Panc1 (cell line): ENCODE measurements at regions not wholly inside any gene's neighbourhood (a gene's known extent, or its start where the extent isn't known, plus 50 kb on each side); places are given as distances from the start of the nearest gene placed in this dataset.

Experiments
- ATAC-seq: fragments of 200-7000 bp; cut with Tn5 transposase; 2 replicates; pipeline ENCODE4 v1.9.1; 2020; ENCODE audit warnings: mild to moderate bottlenecking, moderate library complexity
- BruUV-seq: library from RNA; stranded (reverse); fragments of 400-500 nt; replicated peaks from 2 replicates; lab custom pipeline; 2021; lab: Mats Ljungman, UMichigan
- CTCF ChIA-PET: fragments of 300-600 bp; sonication (Branson Sonifier 250); formaldehyde crosslinking; loops from one replicate; lab custom pipeline; 2022; ENCODE audit warnings: antibody characterized with exemption; lab: Charles Lee
- POLR2A ChIA-PET: fragments of 300-600 bp; sonication (Branson Sonifier 250); formaldehyde crosslinking; loops from one replicate; lab custom pipeline; 2022; ENCODE audit warnings: antibody characterized with exemption; lab: Charles Lee
- DNase-seq: peaks from one replicate; pipeline ENCODE4 v3.0.0-alpha.2; 2010; ENCODE audit warnings: low read depth, low spot score
- H3K27ac ChIP-seq: 2 replicates; pipeline ENCODE4 v1.5.1; 2011; ENCODE audit warnings: mild to moderate bottlenecking, low read length, inconsistent platforms
- H3K27me3 ChIP-seq: fragments of 200-500 bp; sonication (Bioruptor generic); 2 replicates; pipeline ENCODE4 v1.6.0; 2014; ENCODE audit warnings: low read length, inconsistent platforms; ENCODE audit not compliant: control insufficient read depth, insufficient read depth
- H3K36me3 ChIP-seq: fragments of 200-500 bp; sonication (Bioruptor generic); 2 replicates; pipeline ENCODE4 v1.5.1; 2014; ENCODE audit warnings: inconsistent platforms, mild to moderate bottlenecking, low read length, moderate library complexity; ENCODE audit not compliant: control insufficient read depth, insufficient read depth
- H3K4me1 ChIP-seq: 2 replicates; pipeline ENCODE4 v1.5.1; 2011; ENCODE audit warnings: inconsistent platforms, mild to moderate bottlenecking, low read length, moderate library complexity; ENCODE audit not compliant: control insufficient read depth, insufficient read depth
- H3K4me3 ChIP-seq, 2 experiments: 2 replicates each; pipeline ENCODE4 v1.5.1; 2011 to 2012; ENCODE audit warnings: low read depth in 2 of 2, low read length in 2 of 2, mild to moderate bottlenecking in 2 of 2, inconsistent platforms in 1 of 2, moderate library complexity in 1 of 2
- H3K9me3 ChIP-seq: fragments of 200-500 bp; sonication (Bioruptor generic); 2 replicates; pipeline ENCODE4 v1.5.1; 2014; ENCODE audit warnings: low read depth, mild to moderate bottlenecking, inconsistent platforms, low read length, moderate library complexity; ENCODE audit not compliant: control insufficient read depth, insufficient read depth
- POLR2AphosphoS5 ChIP-seq: IDR thresholded peaks from 2 replicates; pipeline ENCODE4 v1.6.1; 2012; ENCODE audit warnings: mild to moderate bottlenecking, low read depth, low read length, moderate library complexity
- SIN3A ChIP-seq: IDR thresholded peaks from 2 replicates; pipeline ENCODE4 v1.6.1; 2012; ENCODE audit warnings: low read depth, mild to moderate bottlenecking, low read length, moderate library complexity, borderline replicate concordance; ENCODE audit not compliant: insufficient read depth
- TCF7L2 ChIP-seq: IDR thresholded peaks from 2 replicates; pipeline ENCODE4 v1.6.1; 2011; ENCODE audit warnings: mild to moderate bottlenecking, low read depth, low read length, inconsistent platforms
- in situ Hi-C: cut with HindIII; loops from 2 replicates; pipeline ENCODE4 v1.10.0; 2016; ENCODE audit warnings: low sequenced_read_pairs, low pct_unique_long_range_greater_than_20kb
- intact Hi-C: fragments of 100-400 bp; cut with micrococcal nuclease; formaldehyde crosslinking; loops from one replicate; pipeline ENCODE4 v1.10.0; 2022; ENCODE audit not compliant: unreplicated experiment
- TF ChIP-seq, protein P1 (sequence below), 2 experiments: IDR thresholded peaks; 2 replicates each; pipeline ENCODE4 v1.6.1; 2011 to 2012; ENCODE audit warnings: low read depth in 2 of 2, control low read depth in 1 of 2, low read length in 1 of 2, mild to moderate bottlenecking in 1 of 2, moderate library complexity in 1 of 2; ENCODE audit not compliant: insufficient read depth in 1 of 2
- TF ChIP-seq, protein P2 (sequence below): fragments of 450-650 bp; IDR thresholded peaks from 2 replicates; pipeline ENCODE4 v1.5.1; 2017; ENCODE audit warnings: mild to moderate bottlenecking

DNA sequence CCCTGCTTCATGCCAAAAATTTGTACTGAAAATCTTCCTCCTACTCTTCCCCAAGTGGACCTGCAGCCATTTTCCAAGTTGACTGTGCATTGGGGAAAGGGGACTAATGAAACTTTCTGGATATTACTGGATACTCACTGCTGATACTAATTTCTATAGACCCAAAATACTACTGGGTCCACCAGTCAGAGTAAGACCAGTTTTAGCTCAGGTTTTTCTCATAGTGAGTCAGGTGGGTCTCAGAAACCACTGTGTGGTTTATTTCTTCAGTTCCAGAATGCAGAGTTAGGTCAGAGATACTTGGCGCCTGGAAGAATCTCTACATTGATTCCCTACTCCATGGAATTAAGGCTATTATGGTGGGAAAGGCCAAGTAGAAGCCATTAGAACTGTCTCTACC is 274.8 kb upstream of the SYNCRIP start:
- no TSS peak for BruUV-seq
- Histone ChIP-seq H3K4me3 (no peak overlapping the region), H3K36me3 (no peaks in the 10 kb centered on the region), H3K27ac (no peak overlapping the region), H3K27me3 (no peaks in the 10 kb centered on the region), H3K9me3 (no peaks in the 10 kb centered on the region), H3K4me1 (no peaks in the 10 kb centered on the region)
- intact Hi-C loops (loop anchor here (10.0 kb wide), 1 partner anchor 153 kb away; no protein-coding TSS in a partner anchor), in situ Hi-C loops (no loop called here)
- TF ChIP-seq SIN3A: no peak
- TF ChIP-seq, protein P1, sequence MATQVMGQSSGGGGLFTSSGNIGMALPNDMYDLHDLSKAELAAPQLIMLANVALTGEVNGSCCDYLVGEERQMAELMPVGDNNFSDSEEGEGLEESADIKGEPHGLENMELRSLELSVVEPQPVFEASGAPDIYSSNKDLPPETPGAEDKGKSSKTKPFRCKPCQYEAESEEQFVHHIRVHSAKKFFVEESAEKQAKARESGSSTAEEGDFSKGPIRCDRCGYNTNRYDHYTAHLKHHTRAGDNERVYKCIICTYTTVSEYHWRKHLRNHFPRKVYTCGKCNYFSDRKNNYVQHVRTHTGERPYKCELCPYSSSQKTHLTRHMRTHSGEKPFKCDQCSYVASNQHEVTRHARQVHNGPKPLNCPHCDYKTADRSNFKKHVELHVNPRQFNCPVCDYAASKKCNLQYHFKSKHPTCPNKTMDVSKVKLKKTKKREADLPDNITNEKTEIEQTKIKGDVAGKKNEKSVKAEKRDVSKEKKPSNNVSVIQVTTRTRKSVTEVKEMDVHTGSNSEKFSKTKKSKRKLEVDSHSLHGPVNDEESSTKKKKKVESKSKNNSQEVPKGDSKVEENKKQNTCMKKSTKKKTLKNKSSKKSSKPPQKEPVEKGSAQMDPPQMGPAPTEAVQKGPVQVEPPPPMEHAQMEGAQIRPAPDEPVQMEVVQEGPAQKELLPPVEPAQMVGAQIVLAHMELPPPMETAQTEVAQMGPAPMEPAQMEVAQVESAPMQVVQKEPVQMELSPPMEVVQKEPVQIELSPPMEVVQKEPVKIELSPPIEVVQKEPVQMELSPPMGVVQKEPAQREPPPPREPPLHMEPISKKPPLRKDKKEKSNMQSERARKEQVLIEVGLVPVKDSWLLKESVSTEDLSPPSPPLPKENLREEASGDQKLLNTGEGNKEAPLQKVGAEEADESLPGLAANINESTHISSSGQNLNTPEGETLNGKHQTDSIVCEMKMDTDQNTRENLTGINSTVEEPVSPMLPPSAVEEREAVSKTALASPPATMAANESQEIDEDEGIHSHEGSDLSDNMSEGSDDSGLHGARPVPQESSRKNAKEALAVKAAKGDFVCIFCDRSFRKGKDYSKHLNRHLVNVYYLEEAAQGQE (IDR thresholded peaks at IDR 0.05; ENCODE audit: insufficient read depth in 1 of 2, low read depth in 2 of 2, low read length in 1 of 2): no peak
- no peak for TF ChIP-seq TCF7L2
- TF ChIP-seq, protein P2, sequence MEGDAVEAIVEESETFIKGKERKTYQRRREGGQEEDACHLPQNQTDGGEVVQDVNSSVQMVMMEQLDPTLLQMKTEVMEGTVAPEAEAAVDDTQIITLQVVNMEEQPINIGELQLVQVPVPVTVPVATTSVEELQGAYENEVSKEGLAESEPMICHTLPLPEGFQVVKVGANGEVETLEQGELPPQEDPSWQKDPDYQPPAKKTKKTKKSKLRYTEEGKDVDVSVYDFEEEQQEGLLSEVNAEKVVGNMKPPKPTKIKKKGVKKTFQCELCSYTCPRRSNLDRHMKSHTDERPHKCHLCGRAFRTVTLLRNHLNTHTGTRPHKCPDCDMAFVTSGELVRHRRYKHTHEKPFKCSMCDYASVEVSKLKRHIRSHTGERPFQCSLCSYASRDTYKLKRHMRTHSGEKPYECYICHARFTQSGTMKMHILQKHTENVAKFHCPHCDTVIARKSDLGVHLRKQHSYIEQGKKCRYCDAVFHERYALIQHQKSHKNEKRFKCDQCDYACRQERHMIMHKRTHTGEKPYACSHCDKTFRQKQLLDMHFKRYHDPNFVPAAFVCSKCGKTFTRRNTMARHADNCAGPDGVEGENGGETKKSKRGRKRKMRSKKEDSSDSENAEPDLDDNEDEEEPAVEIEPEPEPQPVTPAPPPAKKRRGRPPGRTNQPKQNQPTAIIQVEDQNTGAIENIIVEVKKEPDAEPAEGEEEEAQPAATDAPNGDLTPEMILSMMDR: no peak
- no peak for TF ChIP-seq POLR2AphosphoS5
- ChIA-PET CTCF (no interaction called here), POLR2A (no interaction called here)
- no peak for ATAC-seq
- no peak for DNase-seq

DNA sequence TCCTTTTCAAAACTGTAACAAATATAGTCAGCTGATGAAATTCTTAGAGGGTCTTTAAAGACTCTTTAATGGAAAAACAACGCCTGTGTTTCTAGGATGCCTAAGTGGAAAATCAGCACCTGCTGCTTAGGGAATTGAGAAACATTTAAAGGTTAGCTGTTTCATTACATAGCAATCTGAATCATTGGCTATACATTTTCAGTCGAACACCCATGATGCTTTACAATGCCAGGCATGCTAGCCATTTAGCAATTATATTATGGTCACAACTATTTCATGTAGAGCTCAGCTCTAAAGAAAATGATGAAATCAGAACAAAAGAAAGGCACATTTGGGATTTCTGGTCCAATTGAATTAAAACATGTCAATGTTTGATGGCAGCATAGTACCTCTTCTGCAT is 270.3 kb upstream of the SYNCRIP start:
- Histone ChIP-seq H3K4me3 (no peak overlapping the region), H3K9me3 (no peaks in the 10 kb centered on the region), H3K27me3 (no peaks in the 10 kb centered on the region), H3K27ac (no peak overlapping the region), H3K36me3 (no peaks in the 10 kb centered on the region), H3K4me1 (no peaks in the 10 kb centered on the region)
- ChIA-PET CTCF (no interaction called here), POLR2A (no interaction called here)
- ATAC-seq (no peak), DNase-seq (no peak)
- no TSS peak for BruUV-seq
- TF ChIP-seq SIN3A: no peak
- TF ChIP-seq TCF7L2: no peak
- TF ChIP-seq, protein P1 (IDR thresholded peaks at IDR 0.05; ENCODE audit: insufficient read depth in 1 of 2, low read depth in 2 of 2, low read length in 1 of 2): no peak
- TF ChIP-seq, protein P2: no peak
- TF ChIP-seq POLR2AphosphoS5: no peak
- in situ Hi-C loops (no loop called here), intact Hi-C loops (loop anchor here (10.0 kb wide), 1 partner anchor 148 kb away; no protein-coding TSS in a partner anchor)
